Medulla oblongata (tissue), 1 donor: ENCODE measurements at regions not wholly inside any gene's neighbourhood (a gene's known extent, or its start where the extent isn't known, plus 50 kb on each side); places are given as distances from the start of the nearest gene placed in this dataset.

Source experiments
- DNase-seq: peaks from one replicate; pipeline ENCODE4 v3.0.0-alpha.2; 2015; ENCODE audit errors: extremely low spot score

- DNase-seq, result no peak
Observed at GRCh38 chr15:87167706-87168105, 1088.0 kb downstream of the AGBL1 start.

GRCh38 chr15:87167055-87167454 lies 1087.4 kb downstream of the AGBL1 start:
- DNase-seq, result no peak

- no peak for DNase-seq
Observed at GRCh38 chr15:87155771-87156170, 1076.1 kb downstream of the AGBL1 start.

GRCh38 chr15:87154761-87155160 lies 1075.1 kb downstream of the AGBL1 start:
- no peak for DNase-seq

GRCh38 chr15:87151202-87151748 lies 1071.6 kb downstream of the AGBL1 start:
- no peak for DNase-seq

- no peak for DNase-seq
Observed at GRCh38 chr15:87145696-87146095, 1066.0 kb downstream of the AGBL1 start.

- no peak for DNase-seq
Observed at GRCh38 chr15:87144775-87145174, 1065.1 kb downstream of the AGBL1 start.

GRCh38 chr15:87142096-87142495 lies 1062.4 kb downstream of the AGBL1 start:
- no peak for DNase-seq

GRCh38 chr15:87135109-87135508 lies 1055.4 kb downstream of the AGBL1 start:
- no peak for DNase-seq

- no peak for DNase-seq
Observed at GRCh38 chr15:87133704-87134103, 1054.0 kb downstream of the AGBL1 start.

- no peak for DNase-seq
Observed at GRCh38 chr15:87131067-87131466, 1051.4 kb downstream of the AGBL1 start.

- no peak for DNase-seq
Observed at GRCh38 chr15:87129916-87130315, 1050.2 kb downstream of the AGBL1 start.

GRCh38 chr15:87123676-87124382 lies 1044.2 kb downstream of the AGBL1 start:
- DNase-seq, result no peak

- no peak for DNase-seq
Observed at GRCh38 chr15:87121336-87121735, 1041.7 kb downstream of the AGBL1 start.

GRCh38 chr15:87120555-87120954 lies 1040.9 kb downstream of the AGBL1 start:
- DNase-seq, result no peak

- DNase-seq, result no peak
Observed at GRCh38 chr15:87118846-87119245, 1039.2 kb downstream of the AGBL1 start.

GRCh38 chr15:87118435-87118834 lies 1038.8 kb downstream of the AGBL1 start:
- no peak for DNase-seq

GRCh38 chr15:87115795-87116194 lies 1036.1 kb downstream of the AGBL1 start:
- DNase-seq, result no peak

- DNase-seq, result no peak
Observed at GRCh38 chr15:87099916-87100315, 1020.2 kb downstream of the AGBL1 start.

GRCh38 chr15:87089551-87089950 lies 1009.9 kb downstream of the AGBL1 start:
- no peak for DNase-seq

GRCh38 chr15:87083201-87083600 lies 1003.5 kb downstream of the AGBL1 start:
- no peak for DNase-seq

- DNase-seq, result no peak
Observed at GRCh38 chr15:87082581-87082980, 1002.9 kb downstream of the AGBL1 start.

- no peak for DNase-seq
Observed at GRCh38 chr15:87080547-87080946, 1000.9 kb downstream of the AGBL1 start.
